Brain microvascular endothelial cell (primary cell): ENCODE measurements at regions not wholly inside any gene's neighbourhood (a gene's known extent, or its start where the extent isn't known, plus 50 kb on each side); places are given as distances from the start of the nearest gene placed in this dataset.

Experiments used
- DNase-seq: peaks from one replicate; pipeline ENCODE4 v3.0.0-alpha.2; 2020
- H3K27ac ChIP-seq: fragments of 250-450 bp; sonication (Bioruptor Pico); 2 replicates; pipeline ENCODE4 v1.5.1; 2020; ENCODE audit warnings: mild to moderate bottlenecking, moderate library complexity
- H3K27me3 ChIP-seq: fragments of 250-450 bp; sonication (Bioruptor Pico); replicated peaks from 2 replicates; pipeline ENCODE4 v1.5.1; 2020; ENCODE audit warnings: mild to moderate bottlenecking
- H3K36me3 ChIP-seq: fragments of 250-450 bp; sonication (Bioruptor Pico); replicated peaks from 2 replicates; pipeline ENCODE4 v1.5.1; 2020; ENCODE audit warnings: mild to moderate bottlenecking
- H3K4me3 ChIP-seq: 2 replicates; pipeline ENCODE4 v1.5.1; 2011; ENCODE audit warnings: low read depth, mild to moderate bottlenecking, control low read depth, low read length, moderate library complexity
- CTCF ChIP-seq: IDR thresholded peaks from 2 replicates; pipeline ENCODE4 v1.5.1; 2011; ENCODE audit warnings: low read depth, mild to moderate bottlenecking, moderate library complexity, low read length, control low read depth, inconsistent platforms; ENCODE audit errors: missing control alignments
- in situ Hi-C: cut with HindIII; loops from 2 replicates; pipeline ENCODE4 v1.10.0; 2017; ENCODE audit warnings: low sequenced_read_pairs, low pct_ligation_motif_present

GRCh38 chr4:32909736-32910135 lies 2189.6 kb downstream of the PCDH7 start:
- H3K36me3 ChIP-seq = no peaks in the 10 kb centered on the region
- in situ Hi-C loops = no loop called here

GRCh38 chr4:32917586-32917985 lies 2197.4 kb downstream of the PCDH7 start:
- no peak overlapping the region for H3K27ac ChIP-seq
- no peak overlapping the region for H3K4me3 ChIP-seq
- H3K27me3 ChIP-seq = no peaks in the 10 kb centered on the region
- in situ Hi-C loops = no loop called here
- H3K36me3 ChIP-seq = no peaks in the 10 kb centered on the region
- no peak for TF ChIP-seq CTCF
- no peak for DNase-seq

More at GRCh38 chr4:32909736-32910135, 2189.6 kb downstream of the PCDH7 start:
- Histone ChIP-seq H3K27ac (no peak overlapping the region), H3K4me3 (no peak overlapping the region), H3K27me3 (no peaks in the 10 kb centered on the region)
- TF ChIP-seq CTCF = no peak
- DNase-seq = no peak

- in situ Hi-C loops = no loop called here
- Histone ChIP-seq H3K27ac (no peak overlapping the region), H3K36me3 (no peaks in the 10 kb centered on the region), H3K27me3 (no peaks in the 10 kb centered on the region), H3K4me3 (no peak overlapping the region)
- no peak for DNase-seq
- no peak for TF ChIP-seq CTCF
Observed at GRCh38 chr4:32929796-32930699, 2209.9 kb downstream of the PCDH7 start.

GRCh38 chr4:32930700-32931099 lies 2210.5 kb downstream of the PCDH7 start:
- H3K27me3 ChIP-seq = no peaks in the 10 kb centered on the region
- DNase-seq = no peak
- no peaks in the 10 kb centered on the region for H3K36me3 ChIP-seq
- in situ Hi-C loops = no loop called here
- H3K27ac ChIP-seq = no peak overlapping the region
- no peak overlapping the region for H3K4me3 ChIP-seq
- no peak for TF ChIP-seq CTCF

- Histone ChIP-seq H3K4me3 (no peak overlapping the region), H3K27me3 (no peaks in the 10 kb centered on the region), H3K36me3 (no peaks in the 10 kb centered on the region), H3K27ac (no peak overlapping the region)
- no peak for DNase-seq
- no peak for TF ChIP-seq CTCF
- in situ Hi-C loops = no loop called here
Observed at GRCh38 chr4:32931475-32931874, 2211.3 kb downstream of the PCDH7 start.
